H9 (cell line): ENCODE measurements at regions not wholly inside any gene's neighbourhood (a gene's known extent, or its start where the extent isn't known, plus 50 kb on each side); places are given as distances from the start of the nearest gene placed in this dataset.

Experiments
- DNase-seq: peaks from one replicate; pipeline ENCODE4 v3.0.0-alpha.2; 2017
- H2AFZ ChIP-seq: one replicate; pipeline ENCODE4 v1.6.1; 2013; ENCODE audit warnings: mild to moderate bottlenecking, low read length, control low read depth, moderate library complexity
- H2AK5ac ChIP-seq: 2 replicates; pipeline ENCODE4 v1.6.1; 2013; ENCODE audit warnings: low read length, control low read depth, mixed read lengths; ENCODE audit not compliant: insufficient read length
- H2BK120ac ChIP-seq: one replicate; pipeline ENCODE4 v1.6.1; 2013; ENCODE audit warnings: low read depth, mild to moderate bottlenecking, low read length, control low read depth, inconsistent platforms; ENCODE audit not compliant: poor library complexity, severe bottlenecking
- H2BK12ac ChIP-seq: 2 replicates; pipeline ENCODE4 v1.6.1; 2013; ENCODE audit warnings: low read length, control low read depth, mixed read lengths, low read depth; ENCODE audit not compliant: insufficient read length
- H2BK15ac ChIP-seq: 2 replicates; pipeline ENCODE4 v1.6.1; 2013; ENCODE audit warnings: low read depth, low read length, control low read depth
- H2BK20ac ChIP-seq: one replicate; pipeline ENCODE4 v1.6.1; 2013; ENCODE audit warnings: low read depth, mild to moderate bottlenecking, low read length, control low read depth, inconsistent platforms; ENCODE audit not compliant: poor library complexity, severe bottlenecking
- H2BK5ac ChIP-seq: 2 replicates; pipeline ENCODE4 v1.6.1; 2013; ENCODE audit warnings: low read length, control low read depth, mixed read lengths; ENCODE audit not compliant: insufficient read length
- H3K14ac ChIP-seq: 2 replicates; pipeline ENCODE4 v1.6.1; 2013; ENCODE audit warnings: low read length, control low read depth; ENCODE audit not compliant: insufficient read depth
- H3K18ac ChIP-seq: 2 replicates; pipeline ENCODE4 v1.6.1; 2013; ENCODE audit warnings: low read depth, mild to moderate bottlenecking, mixed read lengths, low read length, control low read depth; ENCODE audit not compliant: insufficient read length
- H3K23ac ChIP-seq: 2 replicates; pipeline ENCODE4 v1.6.1; 2013; ENCODE audit warnings: low read length, control low read depth, mixed read lengths, low read depth; ENCODE audit not compliant: insufficient read length
- H3K23me2 ChIP-seq: 2 replicates; pipeline ENCODE4 v1.6.1; 2013; ENCODE audit warnings: low read depth, mild to moderate bottlenecking, mixed read lengths, low read length, control low read depth; ENCODE audit not compliant: insufficient read length, poor library complexity, severe bottlenecking
- H3K27ac ChIP-seq: 2 replicates; pipeline ENCODE4 v1.5.1; 2013; ENCODE audit warnings: low read length, control low read depth, mixed read lengths, low read depth; ENCODE audit not compliant: insufficient read length
- H3K27me3 ChIP-seq: 2 replicates; pipeline ENCODE4 v1.6.1; 2013; ENCODE audit warnings: low read length, control low read depth, inconsistent platforms; ENCODE audit not compliant: insufficient read depth
- H3K4ac ChIP-seq: 2 replicates; pipeline ENCODE4 v1.6.1; 2013; ENCODE audit warnings: low read depth, mild to moderate bottlenecking, control low read depth, inconsistent platforms, low read length, moderate library complexity
- H3K4me1 ChIP-seq: 2 replicates; pipeline ENCODE4 v1.6.1; 2013; ENCODE audit warnings: low read length, control low read depth, inconsistent platforms; ENCODE audit not compliant: insufficient read depth
- H3K4me2 ChIP-seq: 2 replicates; pipeline ENCODE4 v1.6.1; 2013; ENCODE audit warnings: low read length, control low read depth, mixed read lengths; ENCODE audit not compliant: insufficient read length, insufficient read depth
- H3K56ac ChIP-seq: 2 replicates; pipeline ENCODE4 v1.6.1; 2013; ENCODE audit warnings: low read depth, mild to moderate bottlenecking, mixed read lengths, low read length, control low read depth; ENCODE audit not compliant: insufficient read length
- H3K79me1 ChIP-seq: 2 replicates; pipeline ENCODE4 v1.6.1; 2013; ENCODE audit warnings: low read depth, mild to moderate bottlenecking, moderate library complexity, low read length, control low read depth, inconsistent platforms; ENCODE audit not compliant: insufficient read depth, poor library complexity, severe bottlenecking
- H3K79me2 ChIP-seq: 2 replicates; pipeline ENCODE4 v1.6.1; 2013; ENCODE audit warnings: low read length, control low read depth, inconsistent platforms; ENCODE audit not compliant: insufficient read depth
- H3K9ac ChIP-seq: 2 replicates; pipeline ENCODE4 v1.6.1; 2013; ENCODE audit warnings: low read length, control low read depth, mixed read lengths; ENCODE audit not compliant: insufficient read length; ENCODE audit errors: extremely low read depth
- H3K9me3 ChIP-seq: one replicate; pipeline ENCODE4 v1.6.1; 2013; ENCODE audit warnings: low read depth, low read length, inconsistent platforms; ENCODE audit not compliant: control insufficient read depth
- H3T11ph ChIP-seq: one replicate; pipeline ENCODE4 v1.6.1; 2013; ENCODE audit warnings: mild to moderate bottlenecking, low read length, control low read depth, inconsistent platforms
- H4K20me1 ChIP-seq: one replicate; pipeline ENCODE4 v1.6.1; 2013; ENCODE audit not compliant: control insufficient read depth, insufficient read length, insufficient read depth
- H4K5ac ChIP-seq: 2 replicates; pipeline ENCODE4 v1.6.1; 2013; ENCODE audit warnings: low read depth, mild to moderate bottlenecking, mixed read lengths, low read length, control low read depth; ENCODE audit not compliant: insufficient read length
- H4K8ac ChIP-seq: replicated peaks from 2 replicates; pipeline ENCODE4 v1.6.1; 2013; ENCODE audit warnings: low read length, control low read depth, mixed read lengths, low read depth; ENCODE audit not compliant: insufficient read length
- H4K91ac ChIP-seq: 2 replicates; pipeline ENCODE4 v1.6.1; 2013; ENCODE audit warnings: low read depth, mild to moderate bottlenecking, moderate library complexity, mixed read lengths, low read length, control low read depth; ENCODE audit not compliant: insufficient read length
- H3K27ac Mint-ChIP-seq, 3 experiments: 2 replicates in 2 of 3; 3 replicates in 1 of 3; pipeline ENCODE4 v1.8.0; 2020 to 2021; ENCODE audit warnings: mixed read lengths in 3 of 3, mild to moderate bottlenecking in 1 of 3, moderate library complexity in 1 of 3
- H3K27me3 Mint-ChIP-seq: 2 replicates; pipeline ENCODE4 v1.8.0; 2021; ENCODE audit warnings: low read depth, mild to moderate bottlenecking, moderate library complexity, mixed read lengths
- H3K36me3 Mint-ChIP-seq, 3 experiments: 2 replicates in 2 of 3; 3 replicates in 1 of 3; pipeline ENCODE4 v1.8.0; 2020 to 2021; ENCODE audit warnings: low read depth in 3 of 3, mixed read lengths in 3 of 3; ENCODE audit not compliant: insufficient read depth in 1 of 3
- H3K4me1 Mint-ChIP-seq, 2 experiments: 2 replicates each; pipeline ENCODE4 v1.8.0; 2020; ENCODE audit warnings: mixed read lengths in 2 of 2
- H3K4me3 Mint-ChIP-seq, 2 experiments: 2 replicates in 1 of 2; 3 replicates in 1 of 2; pipeline ENCODE4 v1.8.0; 2020 to 2021; ENCODE audit warnings: mild to moderate bottlenecking in 2 of 2, mixed read lengths in 2 of 2, moderate library complexity in 1 of 2
- H3K9me3 Mint-ChIP-seq, 2 experiments: 2 replicates in 1 of 2; 3 replicates in 1 of 2; pipeline ENCODE4 v1.8.0; 2020; ENCODE audit warnings: mild to moderate bottlenecking in 2 of 2, mixed read lengths in 2 of 2, moderate library complexity in 1 of 2
- CTCF ChIP-seq: fragments of 200-600 bp; sonication (generic); conservative IDR thresholded peaks from 3 replicates; pipeline ENCODE4 v1.8.0; 2021; ENCODE audit warnings: antibody characterized with exemption, mild to moderate bottlenecking
- WGBS: extraction: QIAGEN DNeasy Blood & Tissue Kit; methylation state at CpG from one replicate; pipeline ENCODE4 v1.1.7; 2013; ENCODE audit warnings: missing lambda C conversion rate, low lambda C conversion rate, mixed read lengths; ENCODE audit not compliant: insufficient read length; ENCODE audit errors: extremely low coverage; 5-methylcytosine and 5-hydroxymethylcytosine counted together

- no peak overlapping the region for H3K9ac ChIP-seq
- H3K56ac ChIP-seq = no peak overlapping the region
- H2AK5ac ChIP-seq = no peak overlapping the region
- no peak overlapping the region for H3K4ac ChIP-seq
- no peak overlapping the region for H2AFZ ChIP-seq
- H3K4me2 ChIP-seq = no peak overlapping the region
- no CpG with 5 or more reads among the region's 3 CpGs for WGBS
- no peak overlapping the region for H4K91ac ChIP-seq
- no peak overlapping the region for H3K18ac ChIP-seq
- no peak overlapping the region for H3K23ac ChIP-seq
- H3T11ph ChIP-seq = no peak overlapping the region
- no peak overlapping the region for H3K27ac ChIP-seq
- no peak for DNase-seq
- no peak overlapping the region for H4K5ac ChIP-seq
- no peak overlapping the region for H2BK20ac ChIP-seq
- no peaks in the 10 kb centered on the region for H4K20me1 ChIP-seq
- H2BK5ac ChIP-seq = no peak overlapping the region
- no peak overlapping the region for H3K14ac ChIP-seq
- peaks cover 0 to under 1% of the 10 kb centered on the region in 2 experiments; a peak in 2 of 5 replicates for H3K9me3 Mint-ChIP-seq
- H3K23me2 ChIP-seq = no peaks in the 10 kb centered on the region
- H3K4me1 Mint-ChIP-seq = no peaks in the 10 kb centered on the region
- no peaks in the 10 kb centered on the region for H3K27me3 ChIP-seq
- H3K27ac Mint-ChIP-seq = no peak overlapping the region
- no peaks in the 10 kb centered on the region for H3K79me2 ChIP-seq
- no peaks in the 10 kb centered on the region for H3K9me3 ChIP-seq
- TF ChIP-seq CTCF = no peak
- H3K79me1 ChIP-seq = no peaks in the 10 kb centered on the region
- H2BK15ac ChIP-seq = no peak overlapping the region
- H3K27me3 Mint-ChIP-seq = no peaks in the 10 kb centered on the region
- no peak overlapping the region for H2BK120ac ChIP-seq
- no peak overlapping the region for H2BK12ac ChIP-seq
- H3K36me3 Mint-ChIP-seq = peaks cover 0 to 2% (median 0%) of the 10 kb centered on the region in 3 experiments; a peak in 1 of 7 replicates
- H3K4me1 ChIP-seq = no peaks in the 10 kb centered on the region
- H4K8ac ChIP-seq = no peak overlapping the region
- H3K4me3 Mint-ChIP-seq = no peak overlapping the region
Observed at GRCh38 chr4:123890889-123891288, 494.3 kb downstream of the SPRY1 start.
